T-helper 1 cell (primary cell): ENCODE measurements at regions not wholly inside any gene's neighbourhood (a gene's known extent, or its start where the extent isn't known, plus 50 kb on each side); places are given as distances from the start of the nearest gene placed in this dataset.

Experiments
- DNase-seq, 5 donors: peaks; one replicate each; pipeline ENCODE4 v3.0.0-alpha.2; 2012 to 2020

GRCh38 chr5:66503203-66503789 is 92.9 kb upstream of the MAST4 start:
- DNase-seq, result no peak

GRCh38 chr5:66507106-66507505 is 89.1 kb upstream of the MAST4 start:
- no peak for DNase-seq

GRCh38 chr5:66511491-66511890 is 84.7 kb upstream of the MAST4 start:
- no peak for DNase-seq

DNA sequence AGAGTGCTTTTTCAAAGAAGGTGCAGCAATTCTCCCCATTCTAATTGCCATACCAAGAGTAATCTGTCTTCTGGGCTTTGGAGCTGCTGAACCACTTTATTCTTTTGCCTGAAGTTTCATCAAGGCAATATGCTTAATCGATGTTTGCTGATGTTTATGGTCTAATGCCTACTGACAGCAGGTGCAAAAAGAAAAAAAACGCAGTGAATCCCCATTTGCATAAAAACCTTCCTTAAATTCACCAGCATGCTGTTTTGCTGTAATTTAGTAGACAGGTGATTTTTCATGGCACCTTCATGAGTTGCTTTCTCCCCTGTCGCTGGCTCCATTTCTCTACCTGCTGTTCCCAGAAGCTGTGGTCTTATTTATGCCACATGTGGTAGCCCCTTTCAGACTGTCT is 83.1 kb upstream of the MAST4 start:
- DNase-seq, result no peak

GRCh38 chr5:66515209-66515608 is 81.0 kb upstream of the MAST4 start:
- DNase-seq, result no peak

- no peak for DNase-seq
These were observed 79.6 kb upstream of the MAST4 start for GRCh38 chr5:66516550-66516949.

GRCh38 chr5:66517351-66517750 is 78.8 kb upstream of the MAST4 start:
- no peak for DNase-seq

DNA sequence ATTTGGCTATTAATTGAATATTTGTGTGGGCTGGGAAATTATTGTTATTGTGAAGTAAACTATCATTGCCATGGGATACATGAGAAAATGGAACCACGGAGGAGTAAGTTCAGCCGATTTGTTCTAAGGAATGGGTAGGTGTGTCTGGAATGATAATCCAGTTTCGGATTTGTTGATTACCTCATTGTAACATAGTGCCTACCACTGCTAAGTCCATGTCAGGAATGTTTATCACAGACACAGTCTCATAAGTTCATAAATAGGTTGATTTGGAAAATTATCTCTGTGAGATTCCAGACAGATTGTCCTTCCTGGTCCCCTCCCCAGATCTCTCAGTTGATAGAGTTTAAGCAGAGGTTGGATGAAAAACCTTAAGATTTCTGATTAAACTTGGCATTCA is 78.1 kb upstream of the MAST4 start:
- no peak for DNase-seq

GRCh38 chr5:66518753-66519152 is 77.4 kb upstream of the MAST4 start:
- no peak for DNase-seq

DNA sequence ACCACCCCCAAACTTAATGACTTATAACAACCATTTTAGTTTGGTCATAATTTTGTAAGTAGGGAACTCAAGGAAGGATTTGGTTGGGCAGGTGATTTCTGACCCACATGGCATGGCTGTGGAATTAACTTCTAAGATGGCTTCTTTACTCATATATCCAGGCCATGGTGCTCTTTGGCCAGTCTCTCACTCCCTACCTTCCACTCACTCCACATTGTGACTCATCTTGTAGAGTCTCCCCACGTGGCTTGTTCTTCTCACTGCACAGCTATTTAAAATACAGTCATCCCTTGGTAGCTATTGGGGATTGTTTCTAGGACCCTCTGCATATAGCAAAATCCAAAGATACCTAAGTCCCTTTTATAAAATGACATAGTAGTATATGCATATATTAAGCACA is 76.6 kb upstream of the MAST4 start:
- no peak for DNase-seq

DNA sequence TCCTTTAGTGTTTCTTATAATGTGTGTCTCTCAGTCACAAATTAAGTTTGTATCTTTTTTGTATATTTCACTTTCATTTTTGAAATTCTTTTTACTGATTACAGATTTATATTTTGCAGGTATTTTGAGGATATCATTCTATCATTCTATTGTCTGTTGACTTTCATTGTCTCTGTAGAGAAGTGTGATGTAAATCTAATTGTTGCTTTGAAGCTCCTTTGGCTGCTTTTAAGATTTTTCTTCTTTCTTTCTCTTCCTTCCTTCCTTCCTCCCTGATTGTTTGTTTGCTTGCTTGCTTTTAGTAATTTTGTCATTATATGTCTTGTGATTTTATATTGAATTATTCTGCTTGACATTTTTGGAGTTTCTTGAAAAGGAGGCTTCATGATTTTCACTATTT is 75.3 kb upstream of the MAST4 start:
- no peak for DNase-seq

DNA sequence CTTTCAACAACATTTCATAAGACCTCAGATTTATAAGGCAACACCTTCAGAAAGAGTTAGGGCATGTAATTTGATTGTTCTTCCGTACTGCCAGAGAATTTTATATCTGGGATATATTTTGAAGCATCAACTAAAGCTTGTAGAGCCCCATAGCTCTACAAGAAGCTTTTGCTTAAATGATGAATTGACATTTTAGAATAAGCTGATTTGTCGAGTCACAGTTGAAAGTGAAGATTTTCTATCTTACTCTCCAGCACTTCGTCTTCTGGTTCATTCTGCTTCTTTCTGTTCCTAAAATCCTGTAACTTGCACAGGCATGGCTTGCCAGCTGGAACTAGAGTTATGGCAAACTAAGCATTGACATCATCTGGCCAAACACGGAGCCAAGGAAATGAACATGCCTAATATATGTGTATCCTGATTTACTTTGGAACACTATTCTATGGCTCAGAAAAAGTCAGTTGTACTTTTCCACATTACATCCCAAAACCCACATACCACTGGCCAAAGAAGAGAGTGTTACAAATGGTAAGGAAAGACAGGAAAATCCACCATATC is 68.6 kb upstream of the MAST4 start:
- no peak for DNase-seq

DNA sequence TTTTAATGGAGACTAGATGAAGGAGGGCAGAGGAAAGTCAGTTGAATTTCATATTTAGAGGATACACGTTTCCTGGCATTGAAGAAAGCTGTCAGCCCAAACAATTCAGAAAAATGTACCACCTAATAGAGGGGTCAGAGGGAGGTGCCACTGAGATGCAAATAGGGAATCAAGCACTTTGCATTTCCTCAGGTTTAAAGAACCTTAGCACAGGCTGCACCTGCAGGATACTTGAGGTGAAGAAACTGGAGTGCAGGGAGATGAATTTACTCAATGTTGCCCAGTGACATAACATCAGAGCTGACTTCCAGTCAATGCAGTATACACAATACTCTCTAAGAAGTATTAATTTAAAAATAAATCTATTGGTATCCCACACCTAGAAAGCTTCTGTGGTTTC is 67.0 kb upstream of the MAST4 start:
- DNase-seq, result peak in 1 of 5 donors; percentile 26

DNA sequence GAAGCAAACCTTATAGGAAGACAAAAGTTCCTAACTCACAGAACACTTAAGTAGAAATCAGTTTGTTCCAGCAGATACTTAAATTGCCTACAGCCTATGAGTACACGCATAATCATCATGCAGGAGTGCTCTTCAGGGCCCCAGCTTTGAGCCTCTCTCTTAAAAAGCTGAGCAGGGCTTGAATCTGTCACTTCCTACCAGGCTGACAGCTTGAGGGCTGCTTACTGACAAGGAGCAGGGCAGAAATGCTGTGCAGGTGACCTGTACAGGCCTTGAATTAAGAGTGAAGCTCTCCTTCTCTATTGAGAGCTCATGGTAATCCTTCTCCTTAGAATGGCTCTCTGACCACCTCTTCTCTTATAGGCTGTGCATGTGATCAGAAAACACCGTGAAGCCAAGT is 66.5 kb upstream of the MAST4 start:
- no peak for DNase-seq

- no peak for DNase-seq
These were observed 58.1 kb upstream of the MAST4 start for GRCh38 chr5:66538126-66538525.

DNA sequence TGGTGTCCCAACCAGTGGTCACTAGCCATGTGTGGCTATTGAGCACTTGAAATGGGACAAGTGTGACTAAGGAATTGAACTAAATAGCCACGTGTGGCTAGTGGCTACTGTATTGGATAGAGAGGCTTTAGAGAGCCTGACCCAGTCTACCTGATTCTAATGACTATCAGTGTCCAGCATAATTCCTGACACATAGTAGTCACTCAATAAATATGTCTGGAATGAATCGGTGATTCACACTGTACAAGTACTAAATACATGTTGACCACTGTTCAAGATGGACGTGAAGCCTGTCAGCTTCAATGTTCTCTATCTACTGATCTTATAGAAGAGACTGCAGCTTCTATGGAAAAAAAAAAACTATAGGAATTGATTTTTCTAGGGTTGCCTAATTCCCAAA is 57.7 kb upstream of the MAST4 start:
- no peak for DNase-seq

DNA sequence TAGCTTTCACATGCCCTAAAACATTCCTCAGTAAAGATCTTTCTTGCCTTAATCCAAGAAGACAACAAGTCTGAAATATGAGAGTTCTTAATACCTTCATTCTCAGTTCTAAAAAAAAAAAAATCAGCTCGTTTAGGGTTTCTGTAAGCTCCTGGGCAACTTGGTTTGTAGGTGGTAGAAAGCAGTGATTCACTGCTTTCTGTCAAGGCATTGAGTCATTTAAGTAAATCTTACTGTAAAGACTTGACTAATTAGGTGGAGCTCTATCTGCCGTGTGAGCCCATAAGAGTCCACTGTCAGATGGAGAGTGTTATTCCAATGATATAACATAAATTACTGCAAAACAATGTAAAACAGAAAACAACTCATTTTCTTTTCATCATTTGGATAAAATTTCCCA is 56.1 kb upstream of the MAST4 start:
- peak in 1 of 5 donors; percentile 62 for DNase-seq

GRCh38 chr5:66542711-66543110 is 53.5 kb upstream of the MAST4 start:
- no peak for DNase-seq
